C4-2B (cell line): ENCODE measurements at regions not wholly inside any gene's neighbourhood (a gene's known extent, or its start where the extent isn't known, plus 50 kb on each side); places are given as distances from the start of the nearest gene placed in this dataset.

Experiments
- H3K27ac ChIP-seq: fragments of 450-650 bp; 2 replicates; pipeline ENCODE4 v1.5.1; 2017
- ZFX ChIP-seq: fragments of 450-650 bp; IDR thresholded peaks from 2 replicates; pipeline ENCODE4 v1.6.1; 2017
- TF ChIP-seq, protein P1 (sequence below): fragments of 450-650 bp; conservative IDR thresholded peaks from 2 replicates; pipeline ENCODE4 v1.5.1; 2017; ENCODE audit warnings: mild to moderate bottlenecking

DNA sequence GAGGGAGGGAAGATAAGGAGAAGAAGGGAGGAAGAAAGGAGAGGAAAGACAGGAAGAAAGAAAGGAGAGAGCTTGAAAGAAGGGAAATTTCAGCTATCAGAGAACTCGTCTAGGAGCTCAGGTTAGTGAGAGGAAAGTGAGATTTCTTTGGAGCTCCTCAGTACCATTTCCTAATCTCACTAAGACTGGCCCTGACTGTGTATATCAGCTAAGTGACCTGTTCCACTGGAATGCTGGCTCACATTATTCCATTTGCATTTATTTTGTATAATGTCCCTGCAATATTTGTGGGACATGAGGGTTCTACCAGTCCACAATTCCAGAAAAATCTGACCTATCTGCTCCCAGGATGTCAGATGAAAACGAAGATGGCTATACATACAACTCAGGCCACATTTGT lies 114.7 kb upstream of the CELF2 start:
- TF ChIP-seq, protein P1, sequence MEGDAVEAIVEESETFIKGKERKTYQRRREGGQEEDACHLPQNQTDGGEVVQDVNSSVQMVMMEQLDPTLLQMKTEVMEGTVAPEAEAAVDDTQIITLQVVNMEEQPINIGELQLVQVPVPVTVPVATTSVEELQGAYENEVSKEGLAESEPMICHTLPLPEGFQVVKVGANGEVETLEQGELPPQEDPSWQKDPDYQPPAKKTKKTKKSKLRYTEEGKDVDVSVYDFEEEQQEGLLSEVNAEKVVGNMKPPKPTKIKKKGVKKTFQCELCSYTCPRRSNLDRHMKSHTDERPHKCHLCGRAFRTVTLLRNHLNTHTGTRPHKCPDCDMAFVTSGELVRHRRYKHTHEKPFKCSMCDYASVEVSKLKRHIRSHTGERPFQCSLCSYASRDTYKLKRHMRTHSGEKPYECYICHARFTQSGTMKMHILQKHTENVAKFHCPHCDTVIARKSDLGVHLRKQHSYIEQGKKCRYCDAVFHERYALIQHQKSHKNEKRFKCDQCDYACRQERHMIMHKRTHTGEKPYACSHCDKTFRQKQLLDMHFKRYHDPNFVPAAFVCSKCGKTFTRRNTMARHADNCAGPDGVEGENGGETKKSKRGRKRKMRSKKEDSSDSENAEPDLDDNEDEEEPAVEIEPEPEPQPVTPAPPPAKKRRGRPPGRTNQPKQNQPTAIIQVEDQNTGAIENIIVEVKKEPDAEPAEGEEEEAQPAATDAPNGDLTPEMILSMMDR, result no peak
- TF ChIP-seq ZFX, result no peak

DNA sequence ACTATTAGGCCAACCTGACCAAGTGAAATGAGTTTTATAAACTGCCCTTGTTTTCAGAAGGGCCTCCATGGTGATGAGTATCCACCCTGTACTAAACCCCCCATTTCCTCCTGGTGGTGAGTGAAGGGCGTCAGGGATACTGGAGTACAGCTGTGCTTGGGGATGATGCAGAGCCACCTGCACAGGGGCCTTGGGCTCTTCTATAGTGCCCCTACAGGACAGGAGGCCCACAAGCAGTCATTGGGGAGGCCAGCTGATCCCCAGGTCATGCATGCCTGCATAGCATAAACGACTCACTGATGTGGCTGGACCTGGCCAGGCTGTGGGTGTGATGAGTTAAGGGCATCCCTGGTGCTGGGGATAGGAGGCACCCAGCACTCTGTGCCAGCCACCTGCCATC lies 114.1 kb upstream of the CELF2 start:
- no peak overlapping the region for H3K27ac ChIP-seq
- TF ChIP-seq ZFX, result no peak
- TF ChIP-seq, protein P1, result no peak

More for the DNA sequence above, 114.7 kb upstream of the CELF2 start:
- H3K27ac ChIP-seq, result no peak overlapping the region

DNA sequence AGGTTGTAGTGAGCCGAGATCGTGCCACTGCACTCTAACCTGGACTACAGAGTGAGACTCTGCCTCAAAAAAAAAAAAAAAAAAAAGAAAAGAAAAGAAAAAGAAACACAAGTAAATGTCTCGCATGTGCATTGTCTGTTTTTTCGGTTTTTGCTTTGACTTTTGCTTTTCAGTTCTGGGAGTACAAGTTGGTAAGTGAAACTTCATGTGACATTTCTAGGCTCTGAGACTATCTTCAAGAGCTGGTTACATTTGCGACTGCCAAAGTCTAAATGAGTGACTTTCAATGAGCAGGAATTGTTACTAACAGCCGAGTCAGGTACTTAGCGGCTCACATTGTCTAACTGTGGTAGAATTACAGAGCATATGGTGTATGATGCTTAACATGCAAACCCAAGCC lies 107.0 kb upstream of the CELF2 start:
- no peak overlapping the region for H3K27ac ChIP-seq
- TF ChIP-seq, protein P1, result no peak
- no peak for TF ChIP-seq ZFX

DNA sequence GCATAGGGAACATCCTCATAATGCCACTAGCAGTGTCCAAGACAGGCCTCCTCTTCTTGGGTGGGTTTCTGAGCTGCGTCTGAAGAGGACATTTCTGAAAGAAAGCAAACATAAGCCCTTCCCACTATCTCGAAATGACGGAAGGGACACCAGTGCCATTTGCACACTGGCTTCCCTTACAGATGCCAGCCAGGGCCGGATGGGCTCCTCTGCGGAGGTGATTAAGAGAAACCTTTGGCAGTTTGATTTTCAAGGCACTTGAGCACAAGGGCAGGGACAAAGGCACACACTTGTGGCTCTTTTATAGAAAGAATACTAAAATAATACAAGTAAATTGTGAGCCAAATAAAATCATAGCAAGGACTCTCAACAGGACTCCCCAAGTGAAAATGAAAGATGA lies 106.6 kb upstream of the CELF2 start:
- TF ChIP-seq ZFX, result no peak
- TF ChIP-seq, protein P1, result no peak
- no peak overlapping the region for H3K27ac ChIP-seq

DNA sequence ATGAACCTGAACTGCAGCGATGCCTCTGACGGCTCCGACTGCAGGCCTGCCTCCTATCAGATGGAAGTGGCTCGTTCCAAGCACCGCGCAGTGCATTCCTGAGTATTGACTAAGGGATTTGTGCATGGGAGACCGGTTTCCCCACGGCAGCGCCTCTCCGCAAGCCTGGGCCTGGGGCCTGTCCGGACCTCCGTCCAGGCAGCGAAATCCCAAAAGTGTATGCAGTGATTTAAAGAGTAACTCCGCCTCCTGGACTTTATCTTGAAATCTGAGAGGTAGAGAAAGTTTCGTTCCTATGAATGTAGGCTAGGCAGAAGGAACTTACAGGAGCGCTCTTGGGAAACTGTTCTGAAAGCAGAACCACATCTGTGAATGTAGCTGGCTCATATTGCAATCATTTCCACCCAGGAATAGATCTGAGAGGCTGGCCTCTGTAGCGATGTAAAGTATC lies 106.2 kb upstream of the CELF2 start:
- H3K27ac ChIP-seq, result no peak overlapping the region
- no peak for TF ChIP-seq ZFX
- TF ChIP-seq, protein P1, result no peak

DNA sequence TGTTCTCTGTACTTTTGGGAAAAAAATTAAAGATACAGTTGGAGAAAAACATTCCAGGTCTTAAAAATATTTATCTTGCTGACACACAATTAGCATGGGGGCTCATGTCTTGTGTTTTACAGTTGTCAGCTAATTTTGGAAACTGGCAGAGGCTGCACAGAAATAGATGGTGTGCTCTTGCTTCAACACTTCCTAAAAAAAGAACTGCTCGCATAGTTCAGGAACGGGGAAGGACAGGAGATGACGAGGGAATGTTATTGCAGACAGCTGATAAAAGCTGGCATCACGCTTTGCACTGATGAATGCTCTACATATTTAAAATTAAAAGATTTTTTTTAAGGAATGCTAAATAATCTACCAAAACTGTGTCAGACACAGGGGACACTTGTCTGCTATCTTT lies 103.5 kb upstream of the CELF2 start:
- H3K27ac ChIP-seq, result no peak overlapping the region
- TF ChIP-seq, protein P1, result no peak
- TF ChIP-seq ZFX, result no peak

DNA sequence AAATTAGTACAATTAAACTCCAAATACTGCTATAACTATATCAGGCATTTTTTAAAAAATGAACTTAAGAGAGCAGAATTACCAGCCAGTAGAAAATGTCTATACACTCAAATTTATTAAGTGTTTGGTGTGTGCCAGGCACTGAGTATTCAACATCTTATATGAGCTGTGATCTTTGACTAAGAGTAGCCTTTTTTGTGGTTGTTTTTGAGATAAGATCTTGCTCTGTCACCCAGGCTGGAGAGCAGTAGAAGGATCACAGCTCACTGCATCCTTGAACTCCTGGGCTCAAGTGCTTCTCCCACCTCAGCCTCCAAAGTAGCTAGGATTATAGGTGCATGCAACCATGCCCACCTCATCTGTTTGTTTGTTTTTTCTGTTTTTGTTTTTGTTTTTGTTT lies 102.5 kb upstream of the CELF2 start:
- no peak overlapping the region for H3K27ac ChIP-seq
- TF ChIP-seq, protein P1, result no peak
- no peak for TF ChIP-seq ZFX

DNA sequence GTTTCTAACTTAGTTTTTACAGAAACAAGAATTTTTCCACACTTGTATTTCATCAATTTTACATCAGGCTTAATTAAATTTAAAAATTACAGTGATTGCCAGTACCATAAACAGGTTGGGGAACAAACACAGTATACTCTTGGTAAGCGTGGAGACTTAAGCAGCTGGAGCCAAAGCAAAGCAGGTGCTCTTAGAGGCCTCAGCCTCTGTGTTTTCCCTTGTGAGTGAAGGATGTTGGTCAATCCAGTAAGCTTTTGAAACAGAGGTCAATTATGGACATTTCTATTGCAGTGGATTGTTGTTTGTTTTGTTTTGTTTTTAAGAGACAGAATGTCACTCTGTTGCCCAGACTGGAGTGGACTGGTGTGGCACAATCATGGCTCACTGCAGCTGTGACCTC lies 100.6 kb upstream of the CELF2 start:
- no peak for TF ChIP-seq ZFX
- TF ChIP-seq, protein P1, result no peak

More for the DNA sequence above, 100.6 kb upstream of the CELF2 start:
- H3K27ac ChIP-seq, result no peak overlapping the region
